Bronchial epithelial cell (primary cell): ENCODE measurements at regions not wholly inside any gene's neighbourhood (a gene's known extent, or its start where the extent isn't known, plus 50 kb on each side); places are given as distances from the start of the nearest gene placed in this dataset.

ENCODE experiments used
- DNase-seq: peaks from one replicate; pipeline ENCODE4 v3.0.0-alpha.2; 2010; ENCODE audit warnings: low read depth
- FAIRE-seq: peaks from 2 replicates; lab custom pipeline; 2011; peaks lifted over from hg19 to GRCh38; lab: Jason Lieb, UNC
- H3K27me3 ChIP-seq: 2 replicates; pipeline ENCODE4 v1.5.1; 2011; ENCODE audit warnings: low read length; ENCODE audit not compliant: control insufficient read depth, insufficient read depth
- H3K36me3 ChIP-seq: 2 replicates; pipeline ENCODE4 v1.5.1; 2011; ENCODE audit warnings: low read length; ENCODE audit not compliant: control insufficient read depth, insufficient read depth
- H3K4me3 ChIP-seq: 2 replicates; pipeline ENCODE4 v1.5.1; 2011; ENCODE audit warnings: mild to moderate bottlenecking, low read depth, low read length, control low read depth
- CTCF ChIP-seq: IDR thresholded peaks from 2 replicates; pipeline ENCODE4 v1.5.1; 2011; ENCODE audit warnings: mild to moderate bottlenecking, moderate library complexity, low read length, control low read depth, inconsistent platforms; ENCODE audit not compliant: insufficient read depth, severe bottlenecking

- no peak for TF ChIP-seq CTCF
- DNase-seq (no peak), FAIRE-seq (no peak)
- no peaks in the 10 kb centered on the region for H3K36me3 ChIP-seq
- no peaks in the 10 kb centered on the region for H3K27me3 ChIP-seq
- H3K4me3 ChIP-seq = no peak overlapping the region
These were observed 55.4 kb upstream of the NLK start for GRCh38 chr17:27986805-27987684.

GRCh38 chr17:27989046-27989445 is 53.4 kb upstream of the NLK start:
- DNase-seq (peak; percentile 71), FAIRE-seq (no peak)
- no peaks in the 10 kb centered on the region for H3K27me3 ChIP-seq
- no peak overlapping the region for H3K4me3 ChIP-seq
- no peaks in the 10 kb centered on the region for H3K36me3 ChIP-seq
- no peak for TF ChIP-seq CTCF

GRCh38 chr17:27990100-27990499 is 52.4 kb upstream of the NLK start:
- no peak for FAIRE-seq
- DNase-seq = no peak
- no peak for TF ChIP-seq CTCF

GRCh38 chr17:27990979-27991378 is 51.5 kb upstream of the NLK start:
- TF ChIP-seq CTCF = no peak

More at GRCh38 chr17:27990100-27990499, 52.4 kb upstream of the NLK start:
- no peaks in the 10 kb centered on the region for H3K36me3 ChIP-seq
- no peaks in the 10 kb centered on the region for H3K27me3 ChIP-seq
- H3K4me3 ChIP-seq = no peak overlapping the region

GRCh38 chr17:27991462-27991993 is 50.9 kb upstream of the NLK start:
- H3K27me3 ChIP-seq = no peaks in the 10 kb centered on the region
- FAIRE-seq = no peak
- TF ChIP-seq CTCF = no peak
- no peak overlapping the region for H3K4me3 ChIP-seq
- DNase-seq = no peak
- no peaks in the 10 kb centered on the region for H3K36me3 ChIP-seq

More at GRCh38 chr17:27990979-27991378, 51.5 kb upstream of the NLK start:
- DNase-seq (no peak), FAIRE-seq (no peak)
- H3K27me3 ChIP-seq = no peaks in the 10 kb centered on the region
- no peaks in the 10 kb centered on the region for H3K36me3 ChIP-seq
- no peak overlapping the region for H3K4me3 ChIP-seq
